ENCODE measurements at regions not wholly inside any gene's neighbourhood (a gene's known extent, or its start where the extent isn't known, plus 50 kb on each side); places are given as distances from the start of the nearest gene placed in this dataset.

DNA sequence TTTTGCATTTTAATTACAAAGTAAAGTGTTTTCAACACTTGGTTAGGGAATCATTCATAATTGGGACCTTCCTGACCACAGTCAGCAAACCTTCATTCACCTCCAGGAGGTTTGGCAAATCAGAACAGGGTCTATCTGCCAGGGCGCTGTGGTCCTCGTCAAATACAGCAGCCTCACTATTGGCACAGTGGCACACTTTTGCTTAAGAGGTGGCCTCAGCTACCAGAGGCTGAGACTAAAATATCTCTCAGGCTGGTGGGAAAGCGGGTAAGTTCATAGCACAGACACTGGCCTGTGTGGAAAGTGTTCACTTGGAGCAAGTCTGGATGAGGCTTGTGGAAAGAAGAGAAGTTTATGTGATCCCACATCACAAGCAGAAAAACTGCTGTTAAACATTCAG, 268.6 kb upstream of the DAPK1 start:
- no peak overlapping the region for H3K4me3 Mint-ChIP-seq
- Histone ChIP-seq H3K27ac (ENCODE audit: low read depth, low read length) (no peak overlapping the region), H3K4me1 (ENCODE audit: insufficient read depth, low read length) (no peaks in the 10 kb centered on the region), H3K9me3 (ENCODE audit: low read length) (no peaks in the 10 kb centered on the region), H3K27me3 (ENCODE audit: insufficient read depth, low read length, poor library complexity, severe bottlenecking) (no peaks in the 10 kb centered on the region), H3K36me3 (ENCODE audit: insufficient read depth, low read length) (no peaks in the 10 kb centered on the region), H3K4me3 (ENCODE audit: low read length) (no peak overlapping the region)
- peaks cover 3 to 4% of the 10 kb centered on the region in 2 donors for H3K27me3 Mint-ChIP-seq
- no peak for DNase-seq
- no peaks in the 10 kb centered on the region for H3K36me3 Mint-ChIP-seq
- ChIA-PET CTCF (no interaction called here), POLR2A (no interaction called here)
- peaks cover 0 to 2% (median 0%) of the 10 kb centered on the region in 5 donors for H3K9me3 Mint-ChIP-seq
- no peaks in the 10 kb centered on the region for H3K4me1 Mint-ChIP-seq
- H3K27ac Mint-ChIP-seq: no peak overlapping the region

DNA sequence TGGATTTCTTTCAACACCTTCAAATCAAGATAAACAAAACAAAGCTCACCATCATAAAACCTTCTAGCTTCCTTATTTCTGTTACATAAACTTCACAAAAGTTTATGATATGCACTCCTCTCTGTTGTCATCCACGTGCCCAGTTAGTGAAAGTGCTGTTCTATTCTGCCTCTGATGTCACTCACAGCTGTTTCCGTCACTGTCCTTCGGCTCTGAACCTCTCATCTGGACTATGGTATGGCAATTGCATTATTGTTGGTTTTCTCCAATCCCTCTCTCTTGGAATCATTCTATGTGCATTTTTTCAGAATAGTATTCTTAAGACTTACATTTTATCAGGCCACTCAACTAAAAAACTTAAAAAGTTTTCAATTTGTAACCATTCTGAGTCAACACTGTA, 264.2 kb upstream of the DAPK1 start:
- Histone ChIP-seq H3K36me3 (ENCODE audit: insufficient read depth, low read length) (no peaks in the 10 kb centered on the region), H3K4me3 (ENCODE audit: low read length) (no peak overlapping the region), H3K27me3 (ENCODE audit: insufficient read depth, low read length, poor library complexity, severe bottlenecking) (no peaks in the 10 kb centered on the region), H3K27ac (ENCODE audit: low read depth, low read length) (no peak overlapping the region), H3K4me1 (ENCODE audit: insufficient read depth, low read length) (no peaks in the 10 kb centered on the region), H3K9me3 (ENCODE audit: low read length) (no peaks in the 10 kb centered on the region)
- H3K4me1 Mint-ChIP-seq: no peaks in the 10 kb centered on the region
- CTCF ChIA-PET: no interaction called here
- no peak for DNase-seq
- H3K36me3 Mint-ChIP-seq: no peaks in the 10 kb centered on the region
- peaks cover 0 to 2% (median 0%) of the 10 kb centered on the region in 5 donors for H3K9me3 Mint-ChIP-seq
- peaks cover 0 to 2% of the 10 kb centered on the region in 2 donors for H3K27me3 Mint-ChIP-seq
- no peak overlapping the region for H3K4me3 Mint-ChIP-seq
- H3K27ac Mint-ChIP-seq: no peak overlapping the region
- POLR2A ChIA-PET: no interaction called here

DNA sequence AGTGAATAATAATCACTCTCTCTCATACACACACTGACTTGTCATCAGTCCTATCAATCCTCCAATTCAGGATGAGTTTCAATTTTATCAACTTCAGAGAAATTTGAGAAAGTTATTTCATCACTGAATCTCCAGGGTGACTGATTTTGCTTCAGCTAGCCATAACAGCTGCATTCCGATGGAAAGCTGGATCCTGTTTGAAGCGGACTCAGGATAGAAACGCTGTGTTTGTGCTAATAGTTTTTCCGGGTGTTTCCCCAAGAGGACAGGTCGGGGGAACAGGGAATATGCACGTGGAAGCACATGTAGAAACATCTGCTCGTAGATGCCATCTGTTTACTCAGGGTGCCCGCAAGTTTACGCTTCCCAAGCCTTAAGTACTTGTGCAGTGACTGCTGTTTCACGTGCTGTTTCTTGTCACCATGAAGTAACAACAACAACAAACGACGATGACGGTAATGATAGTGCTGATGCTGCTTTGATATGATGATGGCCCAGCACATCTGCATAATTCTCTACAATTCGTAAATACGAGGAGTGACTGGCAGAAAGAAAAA, 263.7 kb upstream of the DAPK1 start:
- POLR2A ChIA-PET: no interaction called here

GRCh38 chr9:87234854-87235253, 262.8 kb upstream of the DAPK1 start:
- no peak overlapping the region for H3K4me3 ChIP-seq (ENCODE audit: low read length)
- ChIA-PET POLR2A (no interaction called here), CTCF (interaction anchor here (1.0 kb wide), 1 partner anchor 10 kb away, joined by 3 read pairs; no protein-coding TSS in a partner anchor)
- no peaks in the 10 kb centered on the region for H3K27me3 ChIP-seq (ENCODE audit: insufficient read depth, low read length, poor library complexity, severe bottlenecking)
- Mint-ChIP-seq H3K27me3 (peaks cover 0 to 4% of the 10 kb centered on the region in 2 donors), H3K9me3 (peaks cover 0 to 2% (median 0%) of the 10 kb centered on the region in 5 donors), H3K4me3 (no peak overlapping the region), H3K4me1 (no peaks in the 10 kb centered on the region), H3K27ac (no peak overlapping the region), H3K36me3 (no peaks in the 10 kb centered on the region)
- no peaks in the 10 kb centered on the region for H3K4me1 ChIP-seq (ENCODE audit: insufficient read depth, low read length)
- no peaks in the 10 kb centered on the region for H3K36me3 ChIP-seq (ENCODE audit: insufficient read depth, low read length)
- H3K9me3 ChIP-seq (ENCODE audit: low read length): no peaks in the 10 kb centered on the region
- no peak overlapping the region for H3K27ac ChIP-seq (ENCODE audit: low read depth, low read length)
- no peak for DNase-seq

More for the DNA sequence above, 263.7 kb upstream of the DAPK1 start:
- Histone ChIP-seq H3K27me3 (ENCODE audit: insufficient read depth, low read length, poor library complexity, severe bottlenecking) (no peaks in the 10 kb centered on the region), H3K36me3 (ENCODE audit: insufficient read depth, low read length) (no peaks in the 10 kb centered on the region), H3K27ac (ENCODE audit: low read depth, low read length) (no peak overlapping the region), H3K4me1 (ENCODE audit: insufficient read depth, low read length) (no peaks in the 10 kb centered on the region), H3K9me3 (ENCODE audit: low read length) (no peaks in the 10 kb centered on the region), H3K4me3 (ENCODE audit: low read length) (no peak overlapping the region)
- Mint-ChIP-seq H3K27me3 (peaks cover 0 to 4% of the 10 kb centered on the region in 2 donors), H3K4me3 (no peak overlapping the region), H3K4me1 (no peaks in the 10 kb centered on the region), H3K27ac (no peak overlapping the region), H3K36me3 (no peaks in the 10 kb centered on the region), H3K9me3 (peaks cover 0 to 2% (median 0%) of the 10 kb centered on the region in 5 donors)
- CTCF ChIA-PET: interaction anchor here (0.5 to 1.0 kb wide), 2 partner anchors 9 to 31 kb away, joined by 3 to 4 read pairs; no protein-coding TSS in a partner anchor
- no peak for DNase-seq

GRCh38 chr9:87236546-87236945, 261.1 kb upstream of the DAPK1 start:
- H3K27ac Mint-ChIP-seq: no peak overlapping the region
- POLR2A ChIA-PET: no interaction called here
- H3K9me3 ChIP-seq (ENCODE audit: low read length): no peaks in the 10 kb centered on the region
- H3K27ac ChIP-seq (ENCODE audit: low read depth, low read length): no peak overlapping the region
- H3K9me3 Mint-ChIP-seq: peaks cover 0 to under 1% (median 0%) of the 10 kb centered on the region in 5 donors
- no peaks in the 10 kb centered on the region for H3K27me3 ChIP-seq (ENCODE audit: insufficient read depth, low read length, poor library complexity, severe bottlenecking)
- DNase-seq: no peak
- H3K4me1 ChIP-seq (ENCODE audit: insufficient read depth, low read length): no peaks in the 10 kb centered on the region
- H3K4me1 Mint-ChIP-seq: no peaks in the 10 kb centered on the region
- CTCF ChIA-PET: no interaction called here
- no peak overlapping the region for H3K4me3 ChIP-seq (ENCODE audit: low read length)
- H3K27me3 Mint-ChIP-seq: peaks cover 0 to 2% of the 10 kb centered on the region in 2 donors
- no peaks in the 10 kb centered on the region for H3K36me3 ChIP-seq (ENCODE audit: insufficient read depth, low read length)
- no peak overlapping the region for H3K4me3 Mint-ChIP-seq
- no peaks in the 10 kb centered on the region for H3K36me3 Mint-ChIP-seq

- Histone ChIP-seq H3K4me1 (ENCODE audit: insufficient read depth, low read length) (no peaks in the 10 kb centered on the region), H3K4me3 (ENCODE audit: low read length) (no peak overlapping the region), H3K36me3 (ENCODE audit: insufficient read depth, low read length) (no peaks in the 10 kb centered on the region), H3K9me3 (ENCODE audit: low read length) (no peaks in the 10 kb centered on the region), H3K27me3 (ENCODE audit: insufficient read depth, low read length, poor library complexity, severe bottlenecking) (no peaks in the 10 kb centered on the region), H3K27ac (ENCODE audit: low read depth, low read length) (no peak overlapping the region)
- no peaks in the 10 kb centered on the region for H3K9me3 Mint-ChIP-seq
- no peak for DNase-seq
- peaks cover 0 to 5% of the 10 kb centered on the region in 2 donors for H3K27me3 Mint-ChIP-seq
- H3K4me3 Mint-ChIP-seq: no peak overlapping the region
- no peaks in the 10 kb centered on the region for H3K4me1 Mint-ChIP-seq
- POLR2A ChIA-PET: no interaction called here
- H3K27ac Mint-ChIP-seq: no peak overlapping the region
- CTCF ChIA-PET: no interaction called here
- no peaks in the 10 kb centered on the region for H3K36me3 Mint-ChIP-seq
These were observed 260.3 kb upstream of the DAPK1 start for GRCh38 chr9:87237336-87237735.

GRCh38 chr9:87238545-87238944, 259.1 kb upstream of the DAPK1 start:
- H3K9me3 ChIP-seq (ENCODE audit: low read length): no peaks in the 10 kb centered on the region
- no peak overlapping the region for H3K27ac ChIP-seq (ENCODE audit: low read depth, low read length)
- H3K4me1 Mint-ChIP-seq: no peaks in the 10 kb centered on the region
- H3K4me1 ChIP-seq (ENCODE audit: insufficient read depth, low read length): no peaks in the 10 kb centered on the region
- no peaks in the 10 kb centered on the region for H3K36me3 Mint-ChIP-seq
- no peaks in the 10 kb centered on the region for H3K9me3 Mint-ChIP-seq
- no peak overlapping the region for H3K27ac Mint-ChIP-seq
- ChIA-PET CTCF (no interaction called here), POLR2A (no interaction called here)
- no peak for DNase-seq
- H3K4me3 Mint-ChIP-seq: no peak overlapping the region
- H3K36me3 ChIP-seq (ENCODE audit: insufficient read depth, low read length): no peaks in the 10 kb centered on the region
- no peaks in the 10 kb centered on the region for H3K27me3 ChIP-seq (ENCODE audit: insufficient read depth, low read length, poor library complexity, severe bottlenecking)
- no peak overlapping the region for H3K4me3 ChIP-seq (ENCODE audit: low read length)
- peaks cover 0 to 5% of the 10 kb centered on the region in 2 donors for H3K27me3 Mint-ChIP-seq

- peaks cover 0 to 5% of the 10 kb centered on the region in 2 donors for H3K27me3 Mint-ChIP-seq
- H3K4me3 ChIP-seq (ENCODE audit: low read length): no peak overlapping the region
- no peak overlapping the region for H3K27ac ChIP-seq (ENCODE audit: low read depth, low read length)
- DNase-seq: no peak
- H3K27ac Mint-ChIP-seq: no peak overlapping the region
- no peaks in the 10 kb centered on the region for H3K9me3 ChIP-seq (ENCODE audit: low read length)
- no peaks in the 10 kb centered on the region for H3K36me3 ChIP-seq (ENCODE audit: insufficient read depth, low read length)
- H3K4me1 ChIP-seq (ENCODE audit: insufficient read depth, low read length): no peaks in the 10 kb centered on the region
- CTCF ChIA-PET: no interaction called here
- no peaks in the 10 kb centered on the region for H3K9me3 Mint-ChIP-seq
- no peaks in the 10 kb centered on the region for H3K27me3 ChIP-seq (ENCODE audit: insufficient read depth, low read length, poor library complexity, severe bottlenecking)
- H3K36me3 Mint-ChIP-seq: no peaks in the 10 kb centered on the region
- H3K4me3 Mint-ChIP-seq: no peak overlapping the region
- POLR2A ChIA-PET: no interaction called here
- H3K4me1 Mint-ChIP-seq: no peaks in the 10 kb centered on the region
These were observed 258.4 kb upstream of the DAPK1 start for GRCh38 chr9:87239312-87239711.

GRCh38 chr9:87243602-87244001, 254.1 kb upstream of the DAPK1 start:
- no peak overlapping the region for H3K27ac Mint-ChIP-seq
- Histone ChIP-seq H3K36me3 (ENCODE audit: insufficient read depth, low read length) (no peaks in the 10 kb centered on the region), H3K27ac (ENCODE audit: low read depth, low read length) (no peak overlapping the region), H3K9me3 (ENCODE audit: low read length) (no peaks in the 10 kb centered on the region), H3K4me1 (ENCODE audit: insufficient read depth, low read length) (no peaks in the 10 kb centered on the region), H3K27me3 (ENCODE audit: insufficient read depth, low read length, poor library complexity, severe bottlenecking) (no peaks in the 10 kb centered on the region), H3K4me3 (ENCODE audit: low read length) (no peak overlapping the region)
- H3K4me3 Mint-ChIP-seq: no peak overlapping the region
- peaks cover 0 to 5% of the 10 kb centered on the region in 2 donors for H3K27me3 Mint-ChIP-seq
- no peaks in the 10 kb centered on the region for H3K9me3 Mint-ChIP-seq
- POLR2A ChIA-PET: no interaction called here
- no peak for DNase-seq
- CTCF ChIA-PET: no interaction called here
- no peaks in the 10 kb centered on the region for H3K4me1 Mint-ChIP-seq
- no peaks in the 10 kb centered on the region for H3K36me3 Mint-ChIP-seq
